ENCODE measurements at regions not wholly inside any gene's neighbourhood (a gene's known extent, or its start where the extent isn't known, plus 50 kb on each side); places are given as distances from the start of the nearest gene placed in this dataset.

DNA sequence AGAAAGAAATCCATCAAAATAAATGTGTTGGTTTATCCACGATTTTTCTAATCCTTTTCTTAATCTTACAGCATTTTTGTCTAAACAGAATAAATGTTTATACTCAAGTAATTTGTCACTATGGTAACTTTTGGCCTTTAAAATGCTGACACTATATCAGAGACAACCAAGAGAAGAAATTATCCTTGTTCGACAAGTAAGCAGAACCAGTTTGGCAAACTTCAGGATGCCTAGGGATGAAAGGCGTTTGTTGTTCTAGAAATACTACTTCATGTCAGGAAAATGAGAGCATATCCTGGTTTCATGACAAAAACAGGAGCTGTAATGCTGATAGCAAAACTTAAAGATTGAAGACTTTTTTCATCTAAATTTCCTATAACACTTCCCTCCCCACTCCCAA lies 308.0 kb upstream of the ATP11B start:
- TF ChIP-seq, protein P1, sequence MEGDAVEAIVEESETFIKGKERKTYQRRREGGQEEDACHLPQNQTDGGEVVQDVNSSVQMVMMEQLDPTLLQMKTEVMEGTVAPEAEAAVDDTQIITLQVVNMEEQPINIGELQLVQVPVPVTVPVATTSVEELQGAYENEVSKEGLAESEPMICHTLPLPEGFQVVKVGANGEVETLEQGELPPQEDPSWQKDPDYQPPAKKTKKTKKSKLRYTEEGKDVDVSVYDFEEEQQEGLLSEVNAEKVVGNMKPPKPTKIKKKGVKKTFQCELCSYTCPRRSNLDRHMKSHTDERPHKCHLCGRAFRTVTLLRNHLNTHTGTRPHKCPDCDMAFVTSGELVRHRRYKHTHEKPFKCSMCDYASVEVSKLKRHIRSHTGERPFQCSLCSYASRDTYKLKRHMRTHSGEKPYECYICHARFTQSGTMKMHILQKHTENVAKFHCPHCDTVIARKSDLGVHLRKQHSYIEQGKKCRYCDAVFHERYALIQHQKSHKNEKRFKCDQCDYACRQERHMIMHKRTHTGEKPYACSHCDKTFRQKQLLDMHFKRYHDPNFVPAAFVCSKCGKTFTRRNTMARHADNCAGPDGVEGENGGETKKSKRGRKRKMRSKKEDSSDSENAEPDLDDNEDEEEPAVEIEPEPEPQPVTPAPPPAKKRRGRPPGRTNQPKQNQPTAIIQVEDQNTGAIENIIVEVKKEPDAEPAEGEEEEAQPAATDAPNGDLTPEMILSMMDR (IDR thresholded peaks at IDR 0.05) = no peak
- no peak for TF ChIP-seq POLR2A (IDR thresholded peaks at IDR 0.05)

Data from testis (tissue), 2 donors.